ENCODE measurements at regions not wholly inside any gene's neighbourhood (a gene's known extent, or its start where the extent isn't known, plus 50 kb on each side); places are given as distances from the start of the nearest gene placed in this dataset.
A peak's percentile ranks its signal among the peaks of the same experiment; 100 is the strongest.

GRCh38 chr15:89406218-89406939 is 71.8 kb upstream of the POLG start:
- in situ Hi-C loops (cut with HindIII; ENCODE audit: low pct_unique_long_range_greater_than_20kb, low sequenced_read_pairs), result no loop called here
- no peak for TF ChIP-seq JUND (IDR thresholded peaks at IDR 0.05; ENCODE audit: low read depth)
- no peak for DNase-seq (ENCODE audit: low read depth in 1 of 2, low spot score in 1 of 2)

GRCh38 chr15:89405494-89405893 is 70.9 kb upstream of the POLG start:
- no peak for DNase-seq (ENCODE audit: low read depth in 1 of 2, low spot score in 1 of 2)
- no peak for TF ChIP-seq JUND (IDR thresholded peaks at IDR 0.05; ENCODE audit: low read depth)
- in situ Hi-C loops (cut with HindIII; ENCODE audit: low pct_unique_long_range_greater_than_20kb, low sequenced_read_pairs), result no loop called here

DNA sequence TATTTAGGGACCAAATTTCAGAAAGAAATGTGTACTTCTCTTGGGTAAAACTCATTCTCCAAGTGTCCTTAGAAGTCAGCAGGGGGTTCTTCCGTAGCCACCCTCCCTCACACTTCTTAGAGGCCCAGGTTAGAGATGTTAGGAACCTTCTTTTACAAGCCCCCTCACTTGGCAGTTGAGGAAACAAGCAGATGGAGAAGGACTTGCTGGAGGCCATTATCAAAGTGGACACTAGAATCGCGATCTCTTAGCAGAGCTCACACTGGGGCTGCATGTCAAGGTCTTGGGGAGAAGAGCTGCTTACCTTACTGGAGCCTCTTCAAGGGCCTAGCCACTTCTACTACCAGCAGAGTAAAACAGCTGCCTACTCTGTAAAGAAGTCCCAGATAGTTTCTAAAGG is 69.4 kb upstream of the POLG start:
- no peak for TF ChIP-seq JUND (IDR thresholded peaks at IDR 0.05; ENCODE audit: low read depth)
- in situ Hi-C loops (cut with HindIII; ENCODE audit: low pct_unique_long_range_greater_than_20kb, low sequenced_read_pairs), result no loop called here
- no peak for DNase-seq (ENCODE audit: low read depth in 1 of 2, low spot score in 1 of 2)

- no peak for TF ChIP-seq JUND (IDR thresholded peaks at IDR 0.05; ENCODE audit: low read depth)
These were observed 67.8 kb upstream of the POLG start for GRCh38 chr15:89402518-89402805.

GRCh38 chr15:89401631-89402517 is 67.2 kb upstream of the POLG start:
- no peak for TF ChIP-seq JUND (IDR thresholded peaks at IDR 0.05; ENCODE audit: low read depth)
- DNase-seq (ENCODE audit: low read depth in 1 of 2, low spot score in 1 of 2), result no peak
- in situ Hi-C loops (cut with HindIII; ENCODE audit: low pct_unique_long_range_greater_than_20kb, low sequenced_read_pairs), result no loop called here

More at GRCh38 chr15:89402518-89402805, 67.8 kb upstream of the POLG start:
- in situ Hi-C loops (cut with HindIII; ENCODE audit: low pct_unique_long_range_greater_than_20kb, low sequenced_read_pairs), result no loop called here
- no peak for DNase-seq (ENCODE audit: low read depth in 1 of 2, low spot score in 1 of 2)

DNA sequence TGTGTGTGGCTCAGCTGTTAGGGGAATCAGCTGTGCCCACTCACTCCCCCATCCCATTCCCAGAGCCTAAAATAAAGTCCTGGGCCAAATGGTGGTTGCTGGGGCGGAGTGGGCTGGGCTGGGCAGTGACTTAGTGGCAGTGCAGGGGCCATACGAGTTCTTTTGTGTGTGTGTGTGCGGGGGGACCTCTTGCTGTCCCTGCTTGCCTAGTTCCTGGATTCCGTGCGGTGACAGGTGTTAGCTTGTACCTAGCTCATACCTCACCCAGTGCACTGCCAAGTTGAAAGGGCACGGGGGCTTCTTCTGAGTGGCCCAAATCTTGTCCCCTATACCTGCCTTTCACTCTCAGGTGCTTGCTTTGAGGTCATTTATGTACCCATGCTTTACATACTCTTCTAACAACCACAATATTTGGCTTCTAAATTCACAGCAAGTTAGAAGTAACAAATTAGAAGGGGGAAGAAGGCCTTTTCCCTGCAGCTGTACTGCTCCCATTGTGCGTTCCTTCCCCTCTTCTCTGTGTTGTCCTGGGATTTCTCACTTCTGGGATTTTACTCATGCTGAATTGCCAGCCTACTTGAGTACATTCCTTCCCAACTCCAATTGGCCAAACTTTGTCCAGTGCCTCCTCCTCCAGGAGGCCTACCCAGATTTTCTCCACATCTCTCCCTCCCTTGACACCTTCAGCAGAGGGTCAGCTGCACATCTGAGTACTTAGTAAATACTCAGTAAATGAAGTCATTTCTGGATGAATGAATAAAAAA is 66.3 kb upstream of the POLG start:
- TF ChIP-seq JUND (IDR thresholded peaks at IDR 0.05; ENCODE audit: low read depth), result no peak
- no peak for DNase-seq (ENCODE audit: low read depth in 1 of 2, low spot score in 1 of 2)
- in situ Hi-C loops (cut with HindIII; ENCODE audit: low pct_unique_long_range_greater_than_20kb, low sequenced_read_pairs), result no loop called here

- in situ Hi-C loops (cut with HindIII; ENCODE audit: low pct_unique_long_range_greater_than_20kb, low sequenced_read_pairs), result no loop called here
- no peak for TF ChIP-seq JUND (IDR thresholded peaks at IDR 0.05; ENCODE audit: low read depth)
- no peak for DNase-seq (ENCODE audit: low read depth in 1 of 2, low spot score in 1 of 2)
These were observed 65.6 kb upstream of the POLG start for GRCh38 chr15:89400116-89400781.

- no peak for TF ChIP-seq JUND (IDR thresholded peaks at IDR 0.05; ENCODE audit: low read depth)
- in situ Hi-C loops (cut with HindIII; ENCODE audit: low pct_unique_long_range_greater_than_20kb, low sequenced_read_pairs), result no loop called here
- peak; percentile 41 to 57 for DNase-seq (ENCODE audit: low read depth in 1 of 2, low spot score in 1 of 2)
These were observed 64.9 kb upstream of the POLG start for GRCh38 chr15:89399238-89400115.

GRCh38 chr15:89398896-89399237 is 64.2 kb upstream of the POLG start:
- no peak for TF ChIP-seq JUND (IDR thresholded peaks at IDR 0.05; ENCODE audit: low read depth)
- no peak for DNase-seq (ENCODE audit: low read depth in 1 of 2, low spot score in 1 of 2)
- in situ Hi-C loops (cut with HindIII; ENCODE audit: low pct_unique_long_range_greater_than_20kb, low sequenced_read_pairs), result no loop called here

DNA sequence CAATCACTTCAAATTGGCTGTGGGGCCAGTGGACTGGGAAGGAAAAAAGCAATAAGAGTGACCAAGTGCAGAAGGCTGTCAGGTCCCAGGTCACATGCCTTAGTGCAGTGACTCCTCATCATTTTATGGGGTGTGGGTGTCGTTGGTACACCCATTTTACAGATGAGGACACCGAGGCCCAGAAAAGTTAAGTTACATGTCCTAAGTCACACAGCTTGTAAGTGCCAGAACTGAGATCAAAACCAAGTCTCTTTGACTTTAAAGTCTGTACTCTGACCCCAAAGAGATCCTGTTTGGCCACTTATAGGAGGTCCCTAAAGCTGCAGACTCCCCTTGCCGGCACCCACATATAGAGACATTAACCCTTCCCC is 63.0 kb upstream of the POLG start:
- no peak for TF ChIP-seq JUND (IDR thresholded peaks at IDR 0.05; ENCODE audit: low read depth)
- in situ Hi-C loops (cut with HindIII; ENCODE audit: low pct_unique_long_range_greater_than_20kb, low sequenced_read_pairs), result no loop called here

GRCh38 chr15:89396723-89397652 is 62.4 kb upstream of the POLG start:
- TF ChIP-seq JUND (IDR thresholded peaks at IDR 0.05; ENCODE audit: low read depth), result no peak
- no peak for DNase-seq (ENCODE audit: low read depth in 1 of 2, low spot score in 1 of 2)
- in situ Hi-C loops (cut with HindIII; ENCODE audit: low pct_unique_long_range_greater_than_20kb, low sequenced_read_pairs), result no loop called here

More for the DNA sequence above, 63.0 kb upstream of the POLG start:
- no peak for DNase-seq (ENCODE audit: low read depth in 1 of 2, low spot score in 1 of 2)
